ENCODE measurements at regions not wholly inside any gene's neighbourhood (a gene's known extent, or its start where the extent isn't known, plus 50 kb on each side); places are given as distances from the start of the nearest gene placed in this dataset.

DNA sequence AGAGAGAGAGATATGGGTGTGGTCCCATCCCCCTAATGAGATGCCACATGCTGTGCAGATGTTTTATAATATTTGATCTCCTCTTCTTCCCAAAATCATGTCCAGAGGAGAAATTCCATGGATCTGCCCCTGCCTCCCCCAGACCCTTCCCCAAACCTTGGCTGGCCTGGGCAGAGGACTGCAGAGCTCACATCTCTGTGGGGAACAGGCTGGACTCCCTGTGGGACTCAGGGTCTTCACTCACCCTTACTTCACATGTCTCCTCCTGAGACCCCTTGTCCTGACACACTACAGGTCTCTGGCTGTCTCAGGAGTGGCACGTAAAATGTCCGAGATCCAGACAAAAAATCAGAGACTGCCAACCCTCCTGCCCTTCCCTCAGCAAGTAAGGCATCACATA, 76.0 kb upstream of the CAPRIN2 start:
- H3K4me3 ChIP-seq (ENCODE audit: control insufficient read depth, low read depth, low read length), result no peak overlapping the region
- TF ChIP-seq, protein P1, sequence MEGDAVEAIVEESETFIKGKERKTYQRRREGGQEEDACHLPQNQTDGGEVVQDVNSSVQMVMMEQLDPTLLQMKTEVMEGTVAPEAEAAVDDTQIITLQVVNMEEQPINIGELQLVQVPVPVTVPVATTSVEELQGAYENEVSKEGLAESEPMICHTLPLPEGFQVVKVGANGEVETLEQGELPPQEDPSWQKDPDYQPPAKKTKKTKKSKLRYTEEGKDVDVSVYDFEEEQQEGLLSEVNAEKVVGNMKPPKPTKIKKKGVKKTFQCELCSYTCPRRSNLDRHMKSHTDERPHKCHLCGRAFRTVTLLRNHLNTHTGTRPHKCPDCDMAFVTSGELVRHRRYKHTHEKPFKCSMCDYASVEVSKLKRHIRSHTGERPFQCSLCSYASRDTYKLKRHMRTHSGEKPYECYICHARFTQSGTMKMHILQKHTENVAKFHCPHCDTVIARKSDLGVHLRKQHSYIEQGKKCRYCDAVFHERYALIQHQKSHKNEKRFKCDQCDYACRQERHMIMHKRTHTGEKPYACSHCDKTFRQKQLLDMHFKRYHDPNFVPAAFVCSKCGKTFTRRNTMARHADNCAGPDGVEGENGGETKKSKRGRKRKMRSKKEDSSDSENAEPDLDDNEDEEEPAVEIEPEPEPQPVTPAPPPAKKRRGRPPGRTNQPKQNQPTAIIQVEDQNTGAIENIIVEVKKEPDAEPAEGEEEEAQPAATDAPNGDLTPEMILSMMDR (IDR thresholded peaks at IDR 0.05; ENCODE audit: control insufficient read depth, insufficient read depth, low read depth, low read length, missing control alignments), result no peak
- DNase-seq (ENCODE audit: low read depth), result no peak

DNA sequence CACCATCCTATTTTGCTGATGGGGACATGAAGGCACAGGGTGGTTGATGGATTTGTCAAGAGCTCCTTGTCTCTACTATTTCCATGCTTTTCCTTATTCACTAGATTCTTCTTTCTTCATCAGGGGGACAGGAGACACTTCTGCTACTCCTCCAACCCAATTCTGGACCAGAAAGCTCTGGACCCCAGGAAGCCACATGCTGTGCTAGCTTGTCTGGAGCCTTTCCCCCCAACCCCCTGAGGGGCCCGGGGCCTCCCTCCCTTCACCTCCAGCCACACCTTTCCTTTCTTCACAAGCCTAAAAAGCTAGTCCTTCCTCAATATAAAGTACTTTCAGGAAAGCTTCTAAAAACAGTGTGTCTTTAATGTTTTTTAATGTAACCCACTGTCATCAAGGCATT, 75.1 kb upstream of the CAPRIN2 start:
- DNase-seq (ENCODE audit: low read depth), result no peak
- H3K4me3 ChIP-seq (ENCODE audit: control insufficient read depth, low read depth, low read length), result no peak overlapping the region
- TF ChIP-seq, protein P1 (IDR thresholded peaks at IDR 0.05; ENCODE audit: control insufficient read depth, insufficient read depth, low read depth, low read length, missing control alignments), result no peak

DNA sequence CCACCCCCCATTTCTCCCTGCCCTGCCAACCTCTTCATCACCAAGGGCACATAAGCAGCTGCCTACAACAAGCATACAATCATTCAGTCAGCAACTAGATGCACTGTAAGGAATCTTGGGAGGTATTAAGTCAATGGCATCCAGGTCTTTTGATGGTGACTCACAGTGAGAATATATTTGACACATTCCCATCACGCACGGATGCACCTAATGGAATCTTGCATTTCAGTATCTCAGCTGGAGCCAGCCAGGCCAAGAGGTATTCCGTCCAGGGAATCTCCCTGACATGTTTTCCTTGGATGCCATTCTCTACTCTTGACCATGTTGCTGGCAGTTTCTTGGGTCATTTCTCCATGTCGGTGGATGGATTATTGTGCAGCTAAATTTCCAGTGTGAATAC, 73.9 kb upstream of the CAPRIN2 start:
- DNase-seq (ENCODE audit: low read depth), result no peak
- no peak overlapping the region for H3K4me3 ChIP-seq (ENCODE audit: control insufficient read depth, low read depth, low read length)
- TF ChIP-seq, protein P1 (IDR thresholded peaks at IDR 0.05; ENCODE audit: control insufficient read depth, insufficient read depth, low read depth, low read length, missing control alignments), result no peak

DNA sequence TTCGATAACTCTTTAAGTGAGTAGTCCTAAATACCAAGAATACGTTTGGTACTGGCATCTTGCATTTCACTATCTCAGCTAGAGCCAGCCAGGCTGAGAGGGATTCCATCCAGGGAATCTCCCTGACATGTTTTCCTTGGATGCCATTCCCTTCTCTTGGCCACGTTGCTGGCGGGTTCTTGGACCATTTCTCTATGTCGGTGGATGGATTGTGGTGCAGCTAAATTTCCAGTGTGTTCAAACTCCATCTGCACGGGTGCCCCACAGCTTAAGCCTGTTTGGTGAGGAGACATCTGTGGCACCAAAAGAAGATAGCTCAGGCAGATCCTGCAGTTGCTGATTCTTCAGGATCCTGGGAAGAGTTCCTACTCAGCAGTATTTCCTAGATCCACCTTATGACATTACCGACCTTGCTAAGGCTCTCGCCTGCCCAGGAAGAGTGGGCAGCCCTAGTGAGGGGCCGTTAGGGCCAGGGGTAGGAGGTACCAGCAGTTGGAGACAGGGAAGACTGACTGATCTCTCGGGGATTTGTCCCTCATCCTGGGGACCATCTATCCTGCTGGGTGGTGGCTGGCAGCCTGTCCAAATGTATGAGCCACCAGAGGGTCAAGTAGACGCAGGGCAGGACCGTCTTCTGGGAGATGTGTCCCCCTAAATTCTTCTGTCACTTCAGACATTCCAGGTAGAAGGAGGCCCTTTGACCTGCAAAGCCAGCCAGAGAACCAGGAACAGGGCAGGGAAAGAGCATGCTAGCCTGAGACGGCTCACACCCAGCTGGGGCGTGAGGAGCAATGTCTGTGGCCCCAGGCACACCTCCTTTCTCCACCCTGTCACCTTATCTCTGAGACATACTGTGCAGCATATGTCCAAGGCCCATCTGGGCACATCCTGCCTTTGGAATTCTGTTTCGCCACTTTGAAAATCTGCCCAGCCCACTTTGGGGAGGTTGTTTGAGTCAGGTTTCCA, 72.6 kb upstream of the CAPRIN2 start:
- no peak for DNase-seq (ENCODE audit: low read depth)
- TF ChIP-seq, protein P1 (IDR thresholded peaks at IDR 0.05; ENCODE audit: control insufficient read depth, insufficient read depth, low read depth, low read length, missing control alignments), result no peak
- H3K4me3 ChIP-seq (ENCODE audit: control insufficient read depth, low read depth, low read length), result no peak overlapping the region

DNA sequence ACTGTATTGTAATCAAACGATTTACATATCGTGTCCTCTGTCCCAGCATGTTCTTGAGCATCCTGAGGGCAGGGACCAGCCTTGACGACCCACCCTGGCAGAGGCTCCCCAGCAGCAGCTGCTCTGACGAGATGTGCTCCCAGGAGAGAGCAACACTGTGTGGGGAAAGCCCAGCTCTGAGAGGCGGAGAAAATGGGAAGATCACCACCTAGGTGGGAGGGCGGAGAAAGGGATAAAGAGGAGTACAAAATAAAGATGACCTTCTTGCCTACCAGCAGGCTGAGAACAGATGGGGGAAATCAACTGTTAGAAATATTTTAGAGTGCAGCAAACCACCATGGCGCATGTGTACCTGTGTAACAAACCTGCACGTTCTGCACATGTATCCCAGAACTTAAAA, 71.5 kb upstream of the CAPRIN2 start:
- DNase-seq (ENCODE audit: low read depth), result no peak
- H3K4me3 ChIP-seq (ENCODE audit: control insufficient read depth, low read depth, low read length), result no peak overlapping the region
- TF ChIP-seq, protein P1 (IDR thresholded peaks at IDR 0.05; ENCODE audit: control insufficient read depth, insufficient read depth, low read depth, low read length, missing control alignments), result no peak

DNA sequence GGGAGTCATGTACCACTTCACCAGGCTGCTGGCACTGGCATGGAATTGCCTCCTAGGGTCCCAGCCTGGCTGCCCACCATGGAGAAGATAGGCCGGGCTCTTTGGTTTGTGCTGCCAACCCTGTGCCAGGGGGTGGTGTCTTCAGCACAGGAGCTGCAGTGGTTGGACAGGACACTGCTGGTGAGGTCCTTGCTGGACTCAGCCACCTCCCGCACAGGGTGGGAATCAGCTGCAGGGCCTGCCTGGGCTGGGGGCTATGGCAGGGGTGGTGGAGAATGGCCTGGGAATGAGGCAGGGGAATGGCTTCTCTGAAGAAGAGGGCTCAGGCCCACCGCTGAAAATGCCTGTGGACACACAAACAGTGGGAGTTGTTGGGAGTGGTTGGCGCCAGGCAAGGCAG, 70.6 kb upstream of the CAPRIN2 start:
- no peak overlapping the region for H3K4me3 ChIP-seq (ENCODE audit: control insufficient read depth, low read depth, low read length)
- no peak for DNase-seq (ENCODE audit: low read depth)
- TF ChIP-seq, protein P1 (IDR thresholded peaks at IDR 0.05; ENCODE audit: control insufficient read depth, insufficient read depth, low read depth, low read length, missing control alignments), result no peak
